RWPE1 (cell line): ENCODE measurements at regions not wholly inside any gene's neighbourhood (a gene's known extent, or its start where the extent isn't known, plus 50 kb on each side); places are given as distances from the start of the nearest gene placed in this dataset.
"Not testable (repeated sequence)": the region's sequence is repeated elsewhere in the genome, so short reads cannot be mapped to it uniquely, and the experiment has no call there.

Experiments
- CTCF ChIA-PET: fragments of 350-600 bp; sonication (Branson Sonifier 250); formaldehyde crosslinking; extraction: SDS; loops from one replicate; lab custom pipeline; 2021; lab: Yijun Ruan, JAX
- POLR2A ChIA-PET: fragments of 400-600 bp; formaldehyde crosslinking; extraction: SDS; loops from one replicate; lab custom pipeline; 2020; ENCODE audit warnings: antibody characterized with exemption; ENCODE audit not compliant: low non-redundant PET; lab: Yijun Ruan, JAX
- DNase-seq: peaks from one replicate; pipeline ENCODE4 v3.0.0; 2012; ENCODE audit warnings: low spot score
- H3K27ac ChIP-seq: fragments of 450-650 bp; 2 replicates; pipeline ENCODE4 v1.5.1; 2017
- TF ChIP-seq, protein P1 (sequence below): fragments of 450-650 bp; conservative IDR thresholded peaks from 2 replicates; pipeline ENCODE4 v1.5.1; 2017; ENCODE audit warnings: low read depth, mild to moderate bottlenecking

DNA sequence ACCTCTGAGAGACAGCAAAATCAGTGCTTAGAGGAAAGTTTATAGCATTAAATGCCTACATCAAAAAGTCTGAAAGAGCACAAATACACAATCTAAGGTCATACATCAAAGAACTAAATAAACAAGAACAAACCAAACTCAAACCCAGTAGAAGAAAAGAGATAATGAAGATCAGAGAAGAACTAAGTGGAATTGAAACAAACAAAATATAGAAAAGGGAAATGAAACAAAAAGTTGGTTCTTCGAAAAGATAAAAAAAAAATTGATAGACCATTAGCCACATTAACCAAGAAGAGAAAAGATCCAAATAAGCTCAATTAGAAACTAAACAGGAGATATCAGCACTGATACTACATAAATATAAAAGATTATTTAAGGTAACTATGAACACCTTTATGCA lies 280.0 kb upstream of the NRG3 start:
- TF ChIP-seq, protein P1, sequence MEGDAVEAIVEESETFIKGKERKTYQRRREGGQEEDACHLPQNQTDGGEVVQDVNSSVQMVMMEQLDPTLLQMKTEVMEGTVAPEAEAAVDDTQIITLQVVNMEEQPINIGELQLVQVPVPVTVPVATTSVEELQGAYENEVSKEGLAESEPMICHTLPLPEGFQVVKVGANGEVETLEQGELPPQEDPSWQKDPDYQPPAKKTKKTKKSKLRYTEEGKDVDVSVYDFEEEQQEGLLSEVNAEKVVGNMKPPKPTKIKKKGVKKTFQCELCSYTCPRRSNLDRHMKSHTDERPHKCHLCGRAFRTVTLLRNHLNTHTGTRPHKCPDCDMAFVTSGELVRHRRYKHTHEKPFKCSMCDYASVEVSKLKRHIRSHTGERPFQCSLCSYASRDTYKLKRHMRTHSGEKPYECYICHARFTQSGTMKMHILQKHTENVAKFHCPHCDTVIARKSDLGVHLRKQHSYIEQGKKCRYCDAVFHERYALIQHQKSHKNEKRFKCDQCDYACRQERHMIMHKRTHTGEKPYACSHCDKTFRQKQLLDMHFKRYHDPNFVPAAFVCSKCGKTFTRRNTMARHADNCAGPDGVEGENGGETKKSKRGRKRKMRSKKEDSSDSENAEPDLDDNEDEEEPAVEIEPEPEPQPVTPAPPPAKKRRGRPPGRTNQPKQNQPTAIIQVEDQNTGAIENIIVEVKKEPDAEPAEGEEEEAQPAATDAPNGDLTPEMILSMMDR = no peak
- ChIA-PET CTCF (no interaction called here), POLR2A (no interaction called here)
- H3K27ac ChIP-seq = no peak overlapping the region
- DNase-seq = no peak

DNA sequence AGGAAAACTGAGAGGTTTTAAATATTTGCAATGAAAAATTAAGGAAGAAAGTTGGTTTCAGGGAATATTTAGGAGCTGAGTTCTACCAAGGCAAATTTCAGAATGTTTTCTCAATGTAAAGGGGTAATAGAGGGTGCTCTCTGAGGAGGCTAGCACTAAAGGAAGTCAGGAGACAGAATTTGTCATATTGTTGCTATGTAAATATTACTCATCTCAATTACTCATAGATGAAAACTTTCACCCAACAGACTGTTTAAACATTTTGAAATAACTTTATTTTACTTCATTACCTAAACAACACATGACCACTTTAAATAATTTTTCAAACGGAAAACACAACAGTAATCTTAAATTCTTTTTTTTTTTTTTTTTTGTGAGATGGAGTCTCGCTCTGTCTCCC lies 274.8 kb upstream of the NRG3 start:
- TF ChIP-seq, protein P1 = no peak
- POLR2A ChIA-PET = no interaction called here
- CTCF ChIA-PET = no interaction called here
- peak overlapping the region; percentile 73 for H3K27ac ChIP-seq
- peak; percentile 62 for DNase-seq

DNA sequence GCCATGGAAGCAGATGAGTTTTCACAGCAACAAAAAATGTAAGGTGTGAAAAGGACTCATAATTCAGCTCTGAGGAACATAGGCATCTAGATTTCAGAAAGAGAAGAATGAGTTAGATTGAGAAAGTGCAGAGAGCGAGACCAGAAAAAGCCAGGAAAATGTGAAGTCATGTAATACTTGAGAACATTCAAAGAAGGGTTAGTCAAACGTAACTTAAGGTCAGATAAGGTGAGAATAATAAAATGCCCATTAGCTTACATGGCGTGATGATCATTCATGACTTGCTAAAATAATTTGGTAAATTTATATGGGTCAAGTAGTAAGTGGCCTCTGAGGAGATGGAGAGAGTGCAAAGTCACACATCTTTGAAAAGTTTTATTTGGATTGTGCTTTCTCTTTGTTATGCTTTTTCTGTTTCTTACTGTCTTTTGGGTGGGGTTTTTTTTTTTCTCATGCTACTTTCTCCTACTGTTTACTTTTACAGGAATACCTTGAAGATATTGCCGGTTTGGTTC lies 271.8 kb upstream of the NRG3 start:
- no peak for DNase-seq
- CTCF ChIA-PET = no interaction called here
- H3K27ac ChIP-seq = no peak overlapping the region
- TF ChIP-seq, protein P1 = no peak
- POLR2A ChIA-PET = no interaction called here

DNA sequence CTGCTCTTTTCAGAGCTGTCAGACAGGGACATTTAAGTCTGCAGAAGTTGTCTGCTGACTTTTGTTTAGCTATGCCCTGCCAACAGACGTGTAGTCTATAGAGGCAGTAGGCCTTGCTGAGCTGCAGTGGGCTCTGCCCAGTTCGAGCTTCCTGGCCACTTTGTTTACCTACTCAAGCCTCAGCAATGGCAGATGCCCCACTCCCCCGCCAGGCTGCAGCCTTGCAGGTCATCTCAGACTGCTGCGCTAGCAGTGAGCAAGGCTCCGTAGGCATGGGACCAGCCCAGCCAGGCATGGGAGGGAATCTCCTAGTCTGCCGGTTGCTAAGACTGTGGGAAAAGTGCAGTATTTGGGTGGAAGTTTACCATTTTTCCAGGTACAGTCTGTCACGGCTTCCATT lies 230.5 kb upstream of the NRG3 start:
- CTCF ChIA-PET = interaction anchor here (0.6 kb wide), 1 partner anchor 24 kb away, joined by 3 read pairs; no protein-coding TSS in a partner anchor
- DNase-seq, POLR2A ChIA-PET, H3K27ac ChIP-seq: not testable (repeated sequence)

DNA sequence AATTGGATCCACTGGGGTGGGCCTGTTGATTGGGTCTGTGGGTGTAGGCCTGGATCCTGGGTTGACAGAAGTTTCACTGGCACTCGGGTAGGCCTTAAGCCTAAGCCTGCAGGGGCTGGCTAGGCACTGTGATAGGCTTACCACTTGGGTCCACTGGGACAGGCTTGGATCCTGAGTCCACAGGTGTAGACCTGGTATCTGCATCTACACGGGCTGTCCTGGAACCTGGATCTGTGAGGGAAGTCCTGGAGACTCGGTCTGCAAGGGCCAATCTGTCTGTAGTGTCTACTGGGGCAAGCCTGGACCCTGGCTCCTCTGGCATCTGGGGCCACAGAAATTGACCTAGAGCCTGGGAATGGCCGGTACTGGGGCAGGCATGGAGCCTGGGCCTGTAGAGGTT lies 219.0 kb upstream of the NRG3 start:
- TF ChIP-seq, protein P1 = no peak
- no peak overlapping the region for H3K27ac ChIP-seq
- ChIA-PET CTCF (no interaction called here), POLR2A (no interaction called here)
- no peak for DNase-seq

DNA sequence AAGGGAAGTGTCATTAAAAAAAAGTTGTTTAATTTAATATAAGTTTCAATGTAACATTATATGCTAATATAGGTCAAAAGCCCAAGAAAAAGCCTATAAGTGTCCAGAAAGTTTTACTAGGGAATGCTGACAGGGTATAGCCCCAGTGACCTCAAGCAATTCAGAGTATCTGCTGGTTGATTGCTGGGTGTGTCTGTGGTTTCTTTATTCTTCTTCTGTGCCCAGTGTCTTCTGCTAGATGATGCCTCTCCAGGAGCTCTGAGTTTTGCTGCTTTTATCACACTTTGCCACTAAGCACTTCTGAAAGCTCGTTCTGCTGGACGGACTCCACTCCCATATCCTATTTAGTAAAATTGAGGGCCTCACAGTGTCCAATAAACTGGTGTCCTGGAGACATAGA lies 212.2 kb upstream of the NRG3 start:
- DNase-seq = no peak
- POLR2A ChIA-PET = no interaction called here
- CTCF ChIA-PET = interaction anchor here (0.6 kb wide), 1 partner anchor 1327 kb away, joined by 3 read pairs; no protein-coding TSS in a partner anchor
- TF ChIP-seq, protein P1 = no peak
- H3K27ac ChIP-seq = no peak overlapping the region

DNA sequence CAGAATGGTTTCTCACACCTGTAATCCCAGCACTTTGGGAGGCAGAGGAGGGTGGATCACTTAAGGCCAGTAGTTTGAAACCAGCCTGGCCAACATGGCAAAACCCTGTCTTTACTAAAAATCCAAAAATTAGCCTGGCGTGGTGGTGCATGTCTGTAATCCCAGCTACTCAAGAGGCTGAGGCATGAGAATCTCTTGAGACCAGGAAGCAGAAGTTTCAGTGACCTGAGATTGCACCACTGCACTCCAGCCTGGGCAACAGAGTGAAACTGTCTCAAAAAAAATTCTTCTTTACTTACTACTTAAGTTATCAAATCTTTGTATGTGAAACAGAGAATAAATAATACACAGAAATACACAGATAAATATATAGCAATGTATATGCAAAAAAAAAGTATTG lies 210.2 kb upstream of the NRG3 start:
- DNase-seq, H3K27ac ChIP-seq, POLR2A ChIA-PET: not testable (repeated sequence)
- CTCF ChIA-PET = interaction anchor here (0.7 kb wide), 1 partner anchor 126 kb away, joined by 4 read pairs; no protein-coding TSS in a partner anchor

DNA sequence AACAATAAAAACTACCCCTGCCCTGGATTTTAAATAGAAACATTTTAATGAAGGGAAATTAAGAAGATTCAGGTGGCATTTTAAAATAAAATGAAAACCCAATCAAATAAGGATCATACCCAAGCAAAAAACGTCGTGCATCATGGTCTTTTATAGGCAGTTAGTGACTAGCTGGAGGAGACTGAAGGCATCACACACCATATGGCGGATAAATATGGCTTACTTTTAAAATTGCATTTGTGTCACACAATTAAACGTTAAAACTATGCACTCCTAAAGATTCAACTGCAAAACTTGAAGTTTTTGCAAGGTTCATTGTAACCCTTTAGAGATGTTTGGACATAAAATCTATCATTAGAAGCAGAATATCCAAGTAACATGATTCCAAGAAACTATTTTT lies 200.1 kb upstream of the NRG3 start:
- TF ChIP-seq, protein P1 = no peak
- H3K27ac ChIP-seq = no peak overlapping the region
- ChIA-PET CTCF (interaction anchor here (0.6 kb wide), 1 partner anchor 1292 kb away, joined by 5 read pairs; no protein-coding TSS in a partner anchor), POLR2A (no interaction called here)
- no peak for DNase-seq
